SK-N-SH treated with all-trans-retinoic acid at 6 μM for 48 hours (cell line): ENCODE measurements at regions not wholly inside any gene's neighbourhood (a gene's known extent, or its start where the extent isn't known, plus 50 kb on each side); places are given as distances from the start of the nearest gene placed in this dataset.

Experiments used
- ARNTL ChIP-seq: fragments of 450-650 bp; formaldehyde crosslinking; IDR thresholded peaks from 2 replicates; pipeline ENCODE4 v1.5.0; 2020; ENCODE audit warnings: low read depth, mild to moderate bottlenecking, moderate library complexity, borderline replicate concordance
- CSDC2 ChIP-seq: fragments of 250-450 bp; sonication (Bioruptor Pico); IDR thresholded peaks from 2 replicates; pipeline ENCODE4 v1.5.0; 2020; ENCODE audit warnings: mild to moderate bottlenecking, moderate library complexity
- ESRRG ChIP-seq: fragments of 250-450 bp; sonication (Bioruptor Pico); IDR thresholded peaks from 2 replicates; pipeline ENCODE4 v1.6.1; 2021; ENCODE audit warnings: mild to moderate bottlenecking
- ISL1 ChIP-seq: fragments of 250-450 bp; sonication (Bioruptor Pico); IDR thresholded peaks from 2 replicates; pipeline ENCODE4 v2.1.2; 2022; ENCODE audit warnings: mild to moderate bottlenecking, moderate library complexity
- RARB ChIP-seq: fragments of 250-450 bp; sonication (Bioruptor Pico); IDR thresholded peaks from 2 replicates; pipeline ENCODE4 v1.8.0; 2021; ENCODE audit warnings: mild to moderate bottlenecking, moderate library complexity
- SNAI2 ChIP-seq: fragments of 250-450 bp; sonication (Bioruptor Pico); IDR thresholded peaks from 2 replicates; pipeline ENCODE4 v1.5.0; 2020; ENCODE audit warnings: mild to moderate bottlenecking, moderate library complexity
- ZC3H10 ChIP-seq: fragments of 250-450 bp; sonication (Bioruptor Pico); IDR thresholded peaks from 2 replicates; pipeline ENCODE4 v1.5.1; 2021; ENCODE audit warnings: mild to moderate bottlenecking, moderate library complexity
- ZFP3 ChIP-seq: fragments of 250-450 bp; sonication (Bioruptor Pico); IDR thresholded peaks from 2 replicates; pipeline ENCODE4 v1.5.0; 2020; ENCODE audit warnings: mild to moderate bottlenecking, moderate library complexity
- ZFP30 ChIP-seq: fragments of 450-650 bp; formaldehyde crosslinking; IDR thresholded peaks from 2 replicates; pipeline ENCODE4 v1.5.0; 2022; ENCODE audit warnings: mild to moderate bottlenecking, moderate library complexity
- ZNF70 ChIP-seq: fragments of 450-650 bp; formaldehyde crosslinking; IDR thresholded peaks from 2 replicates; pipeline ENCODE4 v1.5.0; 2020; ENCODE audit warnings: mild to moderate bottlenecking, moderate library complexity
- ZNF8 ChIP-seq: fragments of 450-650 bp; formaldehyde crosslinking; IDR thresholded peaks from 2 replicates; pipeline ENCODE4 v1.5.0; 2020; ENCODE audit warnings: mild to moderate bottlenecking, moderate library complexity
- TF ChIP-seq, protein P1 (sequence below): fragments of 250-450 bp; sonication (Bioruptor Pico); IDR thresholded peaks from 2 replicates; pipeline ENCODE4 v1.8.0; 2020; ENCODE audit warnings: mild to moderate bottlenecking, moderate library complexity, borderline replicate concordance
- TF ChIP-seq, protein P2 (sequence below): fragments of 250-450 bp; sonication (Bioruptor Pico); IDR thresholded peaks from 2 replicates; pipeline ENCODE4 v1.5.1; 2021; ENCODE audit warnings: mild to moderate bottlenecking, moderate library complexity
- TF ChIP-seq, protein P3 (sequence below): fragments of 250-450 bp; sonication (Bioruptor Pico); IDR thresholded peaks from 2 replicates; pipeline ENCODE4 v1.5.1; 2020; ENCODE audit warnings: low read depth, mild to moderate bottlenecking, moderate library complexity

DNA sequence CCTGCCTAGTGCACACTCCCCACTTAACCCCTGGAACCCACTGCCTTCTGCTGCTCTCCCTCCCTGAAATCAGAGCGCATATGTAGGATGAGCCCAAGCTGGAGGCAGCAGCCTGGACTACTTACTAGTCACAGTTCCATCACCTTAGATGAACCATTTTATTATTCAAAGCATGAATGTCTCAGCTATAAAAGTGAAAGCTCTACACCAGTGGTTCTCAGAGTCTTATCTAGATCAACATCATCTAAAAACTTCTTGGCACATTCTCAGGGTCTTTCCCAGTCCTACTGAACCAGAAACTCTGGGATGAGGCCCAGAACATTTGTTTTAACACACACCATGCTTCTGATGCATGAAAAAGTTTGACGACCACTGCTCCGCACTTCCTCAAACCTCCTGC lies 100.3 kb upstream of the ANK3 start:
- TF ChIP-seq, protein P1, sequence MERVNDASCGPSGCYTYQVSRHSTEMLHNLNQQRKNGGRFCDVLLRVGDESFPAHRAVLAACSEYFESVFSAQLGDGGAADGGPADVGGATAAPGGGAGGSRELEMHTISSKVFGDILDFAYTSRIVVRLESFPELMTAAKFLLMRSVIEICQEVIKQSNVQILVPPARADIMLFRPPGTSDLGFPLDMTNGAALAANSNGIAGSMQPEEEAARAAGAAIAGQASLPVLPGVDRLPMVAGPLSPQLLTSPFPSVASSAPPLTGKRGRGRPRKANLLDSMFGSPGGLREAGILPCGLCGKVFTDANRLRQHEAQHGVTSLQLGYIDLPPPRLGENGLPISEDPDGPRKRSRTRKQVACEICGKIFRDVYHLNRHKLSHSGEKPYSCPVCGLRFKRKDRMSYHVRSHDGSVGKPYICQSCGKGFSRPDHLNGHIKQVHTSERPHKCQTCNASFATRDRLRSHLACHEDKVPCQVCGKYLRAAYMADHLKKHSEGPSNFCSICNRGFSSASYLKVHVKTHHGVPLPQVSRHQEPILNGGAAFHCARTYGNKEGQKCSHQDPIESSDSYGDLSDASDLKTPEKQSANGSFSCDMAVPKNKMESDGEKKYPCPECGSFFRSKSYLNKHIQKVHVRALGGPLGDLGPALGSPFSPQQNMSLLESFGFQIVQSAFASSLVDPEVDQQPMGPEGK (CRISPR knock-in tag) = no peak
- TF ChIP-seq ARNTL (CRISPR knock-in tag) = no peak
- TF ChIP-seq ZNF8 (CRISPR knock-in tag) = no peak
- no peak for TF ChIP-seq CSDC2 (CRISPR knock-in tag)
- TF ChIP-seq, protein P2, sequence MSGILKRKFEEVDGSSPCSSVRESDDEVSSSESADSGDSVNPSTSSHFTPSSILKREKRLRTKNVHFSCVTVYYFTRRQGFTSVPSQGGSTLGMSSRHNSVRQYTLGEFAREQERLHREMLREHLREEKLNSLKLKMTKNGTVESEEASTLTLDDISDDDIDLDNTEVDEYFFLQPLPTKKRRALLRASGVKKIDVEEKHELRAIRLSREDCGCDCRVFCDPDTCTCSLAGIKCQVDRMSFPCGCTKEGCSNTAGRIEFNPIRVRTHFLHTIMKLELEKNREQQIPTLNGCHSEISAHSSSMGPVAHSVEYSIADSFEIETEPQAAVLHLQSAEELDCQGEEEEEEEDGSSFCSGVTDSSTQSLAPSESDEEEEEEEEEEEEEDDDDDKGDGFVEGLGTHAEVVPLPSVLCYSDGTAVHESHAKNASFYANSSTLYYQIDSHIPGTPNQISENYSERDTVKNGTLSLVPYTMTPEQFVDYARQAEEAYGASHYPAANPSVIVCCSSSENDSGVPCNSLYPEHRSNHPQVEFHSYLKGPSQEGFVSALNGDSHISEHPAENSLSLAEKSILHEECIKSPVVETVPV (CRISPR knock-in tag) = no peak
- TF ChIP-seq ZFP3 (CRISPR knock-in tag) = no peak
- no peak for TF ChIP-seq ZFP30 (CRISPR knock-in tag)
- TF ChIP-seq, protein P3, sequence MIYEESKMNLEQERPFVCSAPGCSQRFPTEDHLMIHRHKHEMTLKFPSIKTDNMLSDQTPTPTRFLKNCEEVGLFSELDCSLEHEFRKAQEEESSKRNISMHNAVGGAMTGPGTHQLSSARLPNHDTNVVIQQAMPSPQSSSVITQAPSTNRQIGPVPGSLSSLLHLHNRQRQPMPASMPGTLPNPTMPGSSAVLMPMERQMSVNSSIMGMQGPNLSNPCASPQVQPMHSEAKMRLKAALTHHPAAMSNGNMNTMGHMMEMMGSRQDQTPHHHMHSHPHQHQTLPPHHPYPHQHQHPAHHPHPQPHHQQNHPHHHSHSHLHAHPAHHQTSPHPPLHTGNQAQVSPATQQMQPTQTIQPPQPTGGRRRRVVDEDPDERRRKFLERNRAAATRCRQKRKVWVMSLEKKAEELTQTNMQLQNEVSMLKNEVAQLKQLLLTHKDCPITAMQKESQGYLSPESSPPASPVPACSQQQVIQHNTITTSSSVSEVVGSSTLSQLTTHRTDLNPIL (CRISPR knock-in tag) = no peak
- no peak for TF ChIP-seq ZC3H10 (CRISPR knock-in tag)
- TF ChIP-seq SNAI2 (CRISPR knock-in tag) = no peak
- TF ChIP-seq ZNF70 (CRISPR knock-in tag) = no peak
- TF ChIP-seq ISL1 (CRISPR knock-in tag) = no peak; the same call in 1 of the 2 replicates
- TF ChIP-seq RARB (CRISPR knock-in tag) = no peak
- TF ChIP-seq ESRRG (CRISPR knock-in tag) = no peak
